ENCODE measurements at regions not wholly inside any gene's neighbourhood (a gene's known extent, or its start where the extent isn't known, plus 50 kb on each side); places are given as distances from the start of the nearest gene placed in this dataset.

- no peak overlapping the region for H3K4me3 Mint-ChIP-seq
- ATAC-seq: no peak
- CTCF ChIA-PET: no interaction called here
- no peaks in the 10 kb centered on the region for H3K4me1 Mint-ChIP-seq
- no peaks in the 10 kb centered on the region for H3K9me3 Mint-ChIP-seq (ENCODE audit: low read depth)
- no peaks in the 10 kb centered on the region for H3K36me3 Mint-ChIP-seq
- peaks cover 29% of the 10 kb centered on the region for H3K27me3 Mint-ChIP-seq
- DNase-seq: no peak
- H3K27ac Mint-ChIP-seq: no peak overlapping the region
These were observed 106.9 kb downstream of the TBC1D30 start for GRCh38 chr12:64931321-64931720.

- Mint-ChIP-seq H3K4me1 (no peaks in the 10 kb centered on the region), H3K36me3 (no peaks in the 10 kb centered on the region), H3K27ac (no peak overlapping the region), H3K4me3 (no peak overlapping the region), H3K27me3 (peaks cover 25% of the 10 kb centered on the region), H3K9me3 (ENCODE audit: low read depth) (no peaks in the 10 kb centered on the region)
- no peak for ATAC-seq
- CTCF ChIA-PET: interaction anchor here (0.7 kb wide), 1 partner anchor 19 kb away, joined by 3 read pairs; no protein-coding TSS in a partner anchor
- DNase-seq: no peak
These were observed 107.5 kb downstream of the TBC1D30 start for GRCh38 chr12:64931981-64932380.

GRCh38 chr12:64933791-64934190, 109.3 kb downstream of the TBC1D30 start:
- Mint-ChIP-seq H3K36me3 (no peaks in the 10 kb centered on the region), H3K9me3 (ENCODE audit: low read depth) (no peaks in the 10 kb centered on the region), H3K4me1 (no peaks in the 10 kb centered on the region), H3K27ac (no peak overlapping the region), H3K27me3 (peaks cover 13% of the 10 kb centered on the region), H3K4me3 (no peak overlapping the region)
- CTCF ChIA-PET: no interaction called here
- ATAC-seq (no peak), DNase-seq (no peak)

GRCh38 chr12:64937452-64937851, 113.0 kb downstream of the TBC1D30 start:
- Mint-ChIP-seq H3K9me3 (ENCODE audit: low read depth) (no peaks in the 10 kb centered on the region), H3K27ac (no peak overlapping the region), H3K4me3 (no peak overlapping the region), H3K4me1 (no peaks in the 10 kb centered on the region), H3K36me3 (no peaks in the 10 kb centered on the region), H3K27me3 (peaks cover 7% of the 10 kb centered on the region)
- CTCF ChIA-PET: no interaction called here
- ATAC-seq (no peak), DNase-seq (no peak)

DNA sequence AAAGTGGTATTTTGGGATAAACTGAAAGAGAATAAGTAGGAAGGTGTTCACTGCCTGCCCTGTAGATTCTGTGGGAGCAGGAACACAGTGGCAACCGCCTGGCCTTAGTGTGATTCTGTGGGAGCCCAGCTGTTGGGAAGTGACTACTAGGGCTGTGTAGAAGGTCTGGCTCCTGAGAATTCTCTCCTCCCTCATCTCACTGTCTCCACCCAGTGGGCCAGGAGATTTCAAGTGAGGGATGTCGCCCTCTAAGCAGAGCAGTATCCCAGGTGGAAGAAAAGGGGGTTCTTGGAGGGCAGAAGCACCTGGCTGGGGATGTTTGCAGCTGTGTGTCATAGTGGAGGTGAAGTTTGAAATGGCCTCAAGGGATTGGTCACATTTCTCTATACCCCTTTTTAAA, 113.7 kb downstream of the TBC1D30 start:
- H3K4me3 Mint-ChIP-seq: no peak overlapping the region
- H3K27me3 Mint-ChIP-seq: peaks cover 7% of the 10 kb centered on the region
- no peaks in the 10 kb centered on the region for H3K36me3 Mint-ChIP-seq
- no peak for ATAC-seq
- H3K4me1 Mint-ChIP-seq: no peaks in the 10 kb centered on the region
- H3K27ac Mint-ChIP-seq: no peak overlapping the region
- CTCF ChIA-PET: no interaction called here
- H3K9me3 Mint-ChIP-seq (ENCODE audit: low read depth): no peaks in the 10 kb centered on the region
- DNase-seq: no peak

- no peak for ATAC-seq
- DNase-seq: no peak
- no peak overlapping the region for H3K27ac Mint-ChIP-seq
- H3K27me3 Mint-ChIP-seq: peaks cover 2% of the 10 kb centered on the region
- no peak overlapping the region for H3K4me3 Mint-ChIP-seq
- H3K36me3 Mint-ChIP-seq: no peaks in the 10 kb centered on the region
- CTCF ChIA-PET: no interaction called here
- no peaks in the 10 kb centered on the region for H3K4me1 Mint-ChIP-seq
- no peaks in the 10 kb centered on the region for H3K9me3 Mint-ChIP-seq (ENCODE audit: low read depth)
These were observed 119.2 kb downstream of the TBC1D30 start for GRCh38 chr12:64943686-64944085.

- Mint-ChIP-seq H3K36me3 (no peaks in the 10 kb centered on the region), H3K4me3 (no peak overlapping the region), H3K27ac (no peak overlapping the region), H3K27me3 (peaks cover 2% of the 10 kb centered on the region), H3K4me1 (no peaks in the 10 kb centered on the region), H3K9me3 (ENCODE audit: low read depth) (no peaks in the 10 kb centered on the region)
- no peak for ATAC-seq
- no peak for DNase-seq
- CTCF ChIA-PET: no interaction called here
These were observed 120.5 kb downstream of the TBC1D30 start for GRCh38 chr12:64944966-64945365.

DNA sequence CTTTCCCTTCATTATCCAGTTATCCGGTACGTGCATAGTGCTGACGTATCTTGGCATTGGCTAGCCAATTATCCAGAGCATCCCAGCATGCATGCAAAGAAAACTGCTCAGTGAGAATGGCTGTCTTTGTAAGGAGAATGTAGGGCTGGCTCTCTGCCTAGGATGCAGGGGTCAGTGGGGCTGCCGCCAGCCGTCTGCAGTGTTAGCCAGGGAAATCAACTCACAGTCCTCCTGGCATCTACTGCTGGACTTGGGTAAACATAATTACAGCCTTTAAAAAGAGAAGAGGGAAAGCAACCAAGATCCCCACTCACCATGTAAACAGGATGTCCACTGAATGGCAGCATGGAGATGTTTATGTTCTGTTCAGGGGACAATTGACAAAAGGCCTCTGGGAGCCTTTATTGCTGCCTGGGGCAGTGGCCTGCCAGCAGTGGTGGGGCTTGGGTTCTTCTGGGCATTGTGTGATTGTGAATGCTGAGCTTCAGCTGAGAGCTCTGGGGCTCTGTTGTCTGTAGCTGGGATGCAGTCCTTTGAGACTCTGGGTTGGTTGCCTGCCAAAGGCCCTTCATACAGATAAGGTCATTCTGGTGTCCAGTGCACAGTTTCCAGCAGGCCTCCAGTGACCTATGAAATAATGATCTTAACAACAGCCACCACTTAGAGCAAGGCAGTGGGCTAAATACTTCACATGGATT, 121.8 kb downstream of the TBC1D30 start:
- CTCF ChIA-PET: no interaction called here
- no peaks in the 10 kb centered on the region for H3K9me3 Mint-ChIP-seq (ENCODE audit: low read depth)
- H3K4me1 Mint-ChIP-seq: no peaks in the 10 kb centered on the region
- no peak overlapping the region for H3K27ac Mint-ChIP-seq
- no peak overlapping the region for H3K4me3 Mint-ChIP-seq
- H3K36me3 Mint-ChIP-seq: no peaks in the 10 kb centered on the region
- peaks cover 5% of the 10 kb centered on the region for H3K27me3 Mint-ChIP-seq
- ATAC-seq: no peak
- no peak for DNase-seq

- CTCF ChIA-PET: interaction anchor here (0.8 kb wide), 1 partner anchor 18 kb away, joined by 3 read pairs; no protein-coding TSS in a partner anchor
These were observed 126.4 kb downstream of the TBC1D30 start for GRCh38 chr12:64950711-64951298.

GRCh38 chr12:64951944-64952343, 127.5 kb downstream of the TBC1D30 start:
- Mint-ChIP-seq H3K9me3 (ENCODE audit: low read depth) (no peaks in the 10 kb centered on the region), H3K36me3 (no peaks in the 10 kb centered on the region), H3K4me1 (no peaks in the 10 kb centered on the region), H3K4me3 (no peak overlapping the region), H3K27me3 (peaks cover 9% of the 10 kb centered on the region), H3K27ac (no peak overlapping the region)
- DNase-seq (no peak), ATAC-seq (no peak)
- CTCF ChIA-PET: no interaction called here

More at GRCh38 chr12:64950711-64951298, 126.4 kb downstream of the TBC1D30 start:
- no peaks in the 10 kb centered on the region for H3K4me1 Mint-ChIP-seq
- H3K36me3 Mint-ChIP-seq: no peaks in the 10 kb centered on the region
- no peak for DNase-seq
- H3K9me3 Mint-ChIP-seq (ENCODE audit: low read depth): no peaks in the 10 kb centered on the region
- H3K4me3 Mint-ChIP-seq: no peak overlapping the region
- peaks cover 9% of the 10 kb centered on the region for H3K27me3 Mint-ChIP-seq
- ATAC-seq: no peak
- no peak overlapping the region for H3K27ac Mint-ChIP-seq

DNA sequence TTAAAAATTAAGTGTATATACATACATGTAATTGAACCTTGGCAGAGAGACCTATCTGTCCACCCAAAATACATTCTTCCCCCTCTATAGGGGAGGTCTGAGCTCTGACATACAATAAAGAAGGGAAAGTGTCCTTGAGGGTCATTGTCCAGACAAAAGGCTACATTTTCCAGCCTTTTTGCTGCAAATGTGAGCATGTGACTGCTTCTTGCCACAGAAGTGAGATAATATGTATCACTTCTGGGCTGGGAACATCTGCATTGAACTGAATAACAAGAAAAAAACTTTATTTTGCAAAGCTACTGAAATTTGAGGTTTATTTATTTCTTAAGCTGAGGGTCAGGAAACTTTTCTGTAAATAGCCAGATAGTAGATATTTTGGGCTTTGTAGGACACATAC, 131.3 kb downstream of the TBC1D30 start:
- H3K4me3 Mint-ChIP-seq: no peak overlapping the region
- peaks cover 6% of the 10 kb centered on the region for H3K27me3 Mint-ChIP-seq
- no peaks in the 10 kb centered on the region for H3K9me3 Mint-ChIP-seq (ENCODE audit: low read depth)
- DNase-seq: no peak
- H3K27ac Mint-ChIP-seq: no peak overlapping the region
- H3K36me3 Mint-ChIP-seq: no peaks in the 10 kb centered on the region
- no peak for ATAC-seq
- CTCF ChIA-PET: no interaction called here
- H3K4me1 Mint-ChIP-seq: no peaks in the 10 kb centered on the region

DNA sequence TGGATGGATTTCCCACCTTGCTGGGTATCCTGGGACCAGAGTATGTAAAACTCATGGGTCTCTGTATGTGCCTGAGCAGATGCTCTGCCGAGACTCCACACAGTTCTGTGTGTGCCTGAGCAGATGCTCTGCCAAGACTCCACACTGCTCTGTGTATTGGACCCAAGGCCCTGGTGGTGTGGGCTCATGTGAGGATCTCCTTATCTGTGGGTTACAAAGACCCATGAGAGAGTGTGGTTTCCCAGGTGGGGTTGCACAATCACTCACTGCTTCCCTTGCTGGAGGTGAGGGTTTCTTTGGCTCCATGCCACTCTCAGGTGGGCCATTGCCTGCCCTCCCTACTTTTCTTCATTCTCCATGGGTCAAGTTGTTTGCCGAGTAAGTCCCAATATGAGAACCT, 141.5 kb downstream of the TBC1D30 start:
- ATAC-seq (no peak), DNase-seq (no peak)
- no peaks in the 10 kb centered on the region for H3K36me3 Mint-ChIP-seq
- H3K27ac Mint-ChIP-seq: no peak overlapping the region
- H3K9me3 Mint-ChIP-seq (ENCODE audit: low read depth): no peaks in the 10 kb centered on the region
- no peaks in the 10 kb centered on the region for H3K4me1 Mint-ChIP-seq
- CTCF ChIA-PET: no interaction called here
- peaks cover 30% of the 10 kb centered on the region for H3K27me3 Mint-ChIP-seq
- no peak overlapping the region for H3K4me3 Mint-ChIP-seq

DNA sequence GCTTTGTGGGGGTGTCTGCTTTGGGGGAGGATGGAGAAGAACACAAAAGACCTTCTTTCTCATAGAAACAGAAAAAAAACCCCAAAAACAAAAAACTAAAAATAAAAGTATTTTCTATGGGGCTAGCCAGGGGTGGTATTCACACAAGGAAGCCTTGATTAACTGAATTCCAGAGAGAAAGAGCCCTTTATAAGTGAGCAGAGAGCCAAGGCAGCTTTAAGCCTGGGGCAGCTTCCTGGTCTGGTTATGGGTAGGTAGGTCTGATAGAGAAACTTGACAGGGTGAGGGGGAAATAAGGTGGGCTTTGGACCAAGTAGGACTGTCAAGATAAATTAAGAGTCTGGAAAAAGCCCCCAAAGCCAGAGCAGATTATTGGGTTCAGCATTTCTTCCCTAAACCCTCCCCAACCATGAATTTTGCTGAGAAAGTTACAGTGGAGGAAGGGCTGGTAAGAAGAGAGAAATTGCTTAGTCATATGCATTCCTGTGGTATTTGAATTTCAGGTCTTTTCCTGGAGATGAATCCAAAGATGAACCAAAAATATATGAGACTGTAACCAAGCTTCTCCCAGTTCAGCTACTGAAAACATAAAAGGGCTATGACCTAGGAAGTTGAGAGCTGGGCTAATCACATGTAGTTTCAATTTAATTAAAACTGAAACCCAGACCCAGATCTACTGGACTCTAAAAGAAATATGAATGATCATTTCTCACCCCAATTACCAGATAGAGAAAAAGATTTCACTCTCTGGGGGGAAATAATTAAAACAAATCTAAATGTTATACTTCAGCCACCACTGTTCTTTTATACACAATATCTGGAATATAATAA, 144.8 kb downstream of the TBC1D30 start:
- H3K4me3 Mint-ChIP-seq: no peak overlapping the region
- no peak for ATAC-seq
- CTCF ChIA-PET: no interaction called here
- no peak overlapping the region for H3K27ac Mint-ChIP-seq
- no peaks in the 10 kb centered on the region for H3K36me3 Mint-ChIP-seq
- no peaks in the 10 kb centered on the region for H3K4me1 Mint-ChIP-seq
- H3K27me3 Mint-ChIP-seq: peaks cover 18% of the 10 kb centered on the region
- DNase-seq: no peak
- no peaks in the 10 kb centered on the region for H3K9me3 Mint-ChIP-seq (ENCODE audit: low read depth)

DNA sequence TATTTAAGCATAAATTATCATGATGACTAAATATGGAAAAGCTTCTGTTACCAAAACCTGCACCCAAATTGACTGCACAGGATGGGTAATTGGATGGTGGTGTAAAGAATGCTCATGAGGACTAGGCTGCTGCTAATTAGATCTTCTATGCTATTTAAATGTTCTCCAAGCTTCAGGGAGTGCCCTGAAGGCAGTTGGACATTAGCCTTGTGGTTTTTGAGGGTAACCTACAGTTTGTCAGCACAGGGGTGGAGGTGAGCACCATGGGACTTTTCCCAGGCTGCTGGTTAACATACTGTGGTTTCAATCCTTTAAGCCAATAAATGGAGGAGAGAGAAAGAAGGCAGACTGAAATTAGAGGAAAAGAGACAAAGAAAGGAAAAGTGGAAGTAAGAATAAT, 145.0 kb downstream of the WIF1 start:
- H3K9me3 Mint-ChIP-seq (ENCODE audit: low read depth): no peaks in the 10 kb centered on the region
- CTCF ChIA-PET: no interaction called here
- H3K27me3 Mint-ChIP-seq: peaks cover 5% of the 10 kb centered on the region
- no peaks in the 10 kb centered on the region for H3K4me1 Mint-ChIP-seq
- ATAC-seq: no peak
- no peak overlapping the region for H3K27ac Mint-ChIP-seq
- no peaks in the 10 kb centered on the region for H3K36me3 Mint-ChIP-seq
- no peak for DNase-seq
- no peak overlapping the region for H3K4me3 Mint-ChIP-seq

Measured in activated CD8-positive, alpha-beta memory T cell treated with anti-CD3 and anti-CD28 coated beads, Interleukin-2, amount 10 ng/mL, durations not matched to agents 7 days and 5 days (primary cell).